Endothelial cell of umbilical vein (primary cell): ENCODE measurements at regions not wholly inside any gene's neighbourhood (a gene's known extent, or its start where the extent isn't known, plus 50 kb on each side); places are given as distances from the start of the nearest gene placed in this dataset.

Experiments used
- BruUV-seq: library from RNA; stranded (reverse); fragments of 400-500 nt; replicated peaks from 2 replicates; lab custom pipeline; 2021; lab: Mats Ljungman, UMichigan
- CTCF ChIA-PET: fragments of 300-600, 350-600 bp; sonication (Branson Sonifier 250); formaldehyde crosslinking; loops from one replicate; lab custom pipeline; 2021; ENCODE audit warnings: antibody characterized with exemption, inconsistent platforms; lab: Charles Lee
- POLR2A ChIA-PET: fragments of 300-600, 350-600 bp; sonication (Branson Sonifier 250); formaldehyde crosslinking; loops from one replicate; lab custom pipeline; 2021; ENCODE audit warnings: antibody characterized with exemption, inconsistent platforms; lab: Charles Lee
- DNase-seq: peaks from one replicate; pipeline ENCODE4 v3.0.0-alpha.2; 2011; ENCODE audit warnings: low read depth, low spot score
- FAIRE-seq: peaks from 2 replicates; lab custom pipeline; 2011; peaks lifted over from hg19 to GRCh38; lab: Jason Lieb, UNC
- H2AFZ ChIP-seq: 2 replicates; pipeline ENCODE4 v1.6.0; 2012; ENCODE audit warnings: low read depth, low read length, control low read depth, inconsistent platforms
- H3K27ac ChIP-seq: 2 replicates; pipeline ENCODE4 v1.5.1; 2011; ENCODE audit warnings: low read depth, mild to moderate bottlenecking, control low read depth, low read length, moderate library complexity; ENCODE audit not compliant: insufficient read depth
- H3K27me3 ChIP-seq, 2 experiments: 2 replicates each; pipeline versions ENCODE4 v1.6.0 to v1.6.1; 2011; ENCODE audit warnings: low read length in 2 of 2, mixed read lengths in 1 of 2; ENCODE audit not compliant: control insufficient read depth in 2 of 2, insufficient read depth in 2 of 2
- H3K36me3 ChIP-seq, 2 experiments: 2 replicates in 1 of 2; 3 replicates in 1 of 2; pipeline ENCODE4 v1.5.1; 2011; ENCODE audit warnings: low read length in 2 of 2, mild to moderate bottlenecking in 1 of 2, moderate library complexity in 1 of 2; ENCODE audit not compliant: control insufficient read depth in 2 of 2, insufficient read depth in 2 of 2; ENCODE audit errors: extremely low read depth in 1 of 2
- H3K4me1 ChIP-seq: 3 replicates; pipeline ENCODE4 v1.5.1; 2011; ENCODE audit warnings: mild to moderate bottlenecking, low read length; ENCODE audit not compliant: control insufficient read depth, insufficient read depth; ENCODE audit errors: extremely low read depth
- H3K4me2 ChIP-seq: 2 replicates; pipeline ENCODE4 v1.6.1; 2011; ENCODE audit warnings: low read length, control low read depth, mixed read lengths; ENCODE audit not compliant: insufficient read depth
- H3K4me3 ChIP-seq, 3 experiments: fragments of 200-600 bp in 1 of 3; sonication (generic), shearing (Covaris generic) in 1 of 3; replicated peaks in 1 of 3; 2 replicates each; pipeline ENCODE4 v1.5.1; 2011 to 2016; ENCODE audit warnings: control low read depth in 3 of 3, low read length in 3 of 3, mild to moderate bottlenecking in 2 of 3, inconsistent platforms in 1 of 3, low read depth in 1 of 3, moderate library complexity in 1 of 3; ENCODE audit not compliant: insufficient read depth in 1 of 3
- H3K79me2 ChIP-seq: 2 replicates; pipeline ENCODE4 v1.6.0; 2012; ENCODE audit warnings: low read length, inconsistent platforms; ENCODE audit not compliant: control insufficient read depth, insufficient read depth
- H3K9ac ChIP-seq: replicated peaks from 2 replicates; pipeline ENCODE3; 2011; ENCODE audit warnings: low read length, control low read depth; ENCODE audit not compliant: insufficient read depth; ENCODE audit errors: extremely low read depth
- H3K9me1 ChIP-seq: replicated peaks from 3 replicates; pipeline ENCODE4 v1.6.0; 2011; ENCODE audit warnings: mild to moderate bottlenecking, low read length; ENCODE audit not compliant: control insufficient read depth, insufficient read depth; ENCODE audit errors: extremely low read depth
- H3K9me3 ChIP-seq: replicated peaks from 2 replicates; pipeline ENCODE4 v1.5.1; 2012; ENCODE audit warnings: low read length, inconsistent platforms; ENCODE audit not compliant: control insufficient read depth, insufficient read depth
- H4K20me1 ChIP-seq: replicated peaks from 2 replicates; pipeline ENCODE3; 2011; ENCODE audit warnings: mild to moderate bottlenecking, low read length; ENCODE audit not compliant: control insufficient read depth, insufficient read depth; ENCODE audit errors: extremely low read depth
- EZH2 ChIP-seq: IDR thresholded peaks from 2 replicates; pipeline ENCODE4 v1.6.1; 2012; ENCODE audit warnings: borderline replicate concordance, low read depth, mild to moderate bottlenecking, moderate library complexity, low read length, inconsistent platforms; ENCODE audit not compliant: severe bottlenecking
- FOS ChIP-seq: IDR thresholded peaks from 2 replicates; pipeline ENCODE4 v1.6.1; 2011; ENCODE audit warnings: mild to moderate bottlenecking, low read length, moderate library complexity, borderline replicate concordance; ENCODE audit not compliant: insufficient read depth
- GATA2 ChIP-seq: IDR thresholded peaks from 2 replicates; pipeline ENCODE4 v1.7.0; 2011; ENCODE audit warnings: low read depth, mild to moderate bottlenecking, moderate library complexity, mixed read lengths, low read length; ENCODE audit not compliant: insufficient read length, insufficient read depth
- JUN ChIP-seq: IDR thresholded peaks from 2 replicates; pipeline ENCODE4 v1.6.1; 2011; ENCODE audit warnings: borderline replicate concordance, low read depth; ENCODE audit not compliant: insufficient read length, insufficient read depth
- MYC ChIP-seq: IDR thresholded peaks from one replicate; pipeline ENCODE4 v1.6.1; 2011; ENCODE audit warnings: mild to moderate bottlenecking, low read depth, low read length
- POLR2A ChIP-seq: IDR thresholded peaks from 2 replicates; pipeline ENCODE4 v1.6.1; 2012; ENCODE audit warnings: low read depth, mild to moderate bottlenecking, control low read depth, low read length
- POLR2AphosphoS5 ChIP-seq: IDR thresholded peaks from 2 replicates; pipeline ENCODE4 v1.6.1; 2012; ENCODE audit warnings: low read depth, mild to moderate bottlenecking, control low read depth, low read length, moderate library complexity; ENCODE audit not compliant: insufficient read depth
- dilution Hi-C: fragments of 300-500 bp; cut with MboI; formaldehyde crosslinking; loops from one replicate; pipeline ENCODE4 v1.15.0; 2019; ENCODE audit warnings: low sequenced_read_pairs; ENCODE audit not compliant: extremely low pct_ligation_motif_present
- intact Hi-C: fragments of 100-400 bp; cut with micrococcal nuclease; formaldehyde crosslinking; loops from one replicate; pipeline ENCODE4 v1.10.0; 2022
- TF ChIP-seq, protein P1 (sequence below), 2 donors: IDR thresholded peaks; 1 replicate in 1 of 2; 2 replicates in 1 of 2; pipeline ENCODE4 v1.5.1; 2011; ENCODE audit warnings: low read length in 2 of 2, mild to moderate bottlenecking in 2 of 2, moderate library complexity in 2 of 2, control low read depth in 1 of 2, inconsistent platforms in 1 of 2, low read depth in 1 of 2; ENCODE audit not compliant: insufficient read depth in 1 of 2; ENCODE audit errors: extremely low read depth in 1 of 2
- TF ChIP-seq, protein P2 (sequence below): IDR thresholded peaks from 2 replicates; pipeline ENCODE4 v1.6.1; 2011; ENCODE audit not compliant: insufficient read depth, insufficient read length

DNA sequence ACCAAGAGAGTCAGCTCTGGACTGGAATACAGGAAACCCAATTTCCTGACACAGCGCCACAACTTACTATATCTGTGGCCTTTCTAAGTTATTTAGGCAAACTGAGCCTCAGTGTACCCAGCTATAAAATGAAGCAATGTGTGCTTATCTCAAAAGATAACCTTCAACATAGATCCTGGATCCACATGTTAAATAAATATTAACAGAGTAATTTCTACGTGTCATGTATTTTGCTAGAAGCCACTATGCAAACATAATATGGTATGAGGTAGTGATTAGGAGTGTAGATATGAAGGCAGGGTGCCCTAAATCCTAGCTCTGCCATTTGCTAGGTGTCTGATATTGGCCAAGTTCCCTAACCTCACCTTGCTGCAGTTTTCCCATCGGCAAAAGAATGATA is 527.0 kb downstream of the RAB28 start:
- BruUV-seq: no TSS peak
- Histone ChIP-seq H3K9me1 (no peaks in the 10 kb centered on the region), H3K27me3 (no peaks in the 10 kb centered on the region), H3K9me3 (no peaks in the 10 kb centered on the region), H2AFZ (no peak overlapping the region), H3K9ac (no peak overlapping the region), H3K36me3 (no peaks in the 10 kb centered on the region), H4K20me1 (no peaks in the 10 kb centered on the region), H3K79me2 (no peaks in the 10 kb centered on the region), H3K27ac (no peak overlapping the region), H3K4me3 (no peak overlapping the region), H3K4me1 (no peaks in the 10 kb centered on the region), H3K4me2 (no peak overlapping the region)
- intact Hi-C loops (no loop called here), dilution Hi-C loops (no loop called here)
- TF ChIP-seq JUN (no peak), GATA2 (no peak), EZH2 (no peak), POLR2A (no peak), FOS (no peak), POLR2AphosphoS5 (no peak), MYC (no peak)
- TF ChIP-seq, protein P1, sequence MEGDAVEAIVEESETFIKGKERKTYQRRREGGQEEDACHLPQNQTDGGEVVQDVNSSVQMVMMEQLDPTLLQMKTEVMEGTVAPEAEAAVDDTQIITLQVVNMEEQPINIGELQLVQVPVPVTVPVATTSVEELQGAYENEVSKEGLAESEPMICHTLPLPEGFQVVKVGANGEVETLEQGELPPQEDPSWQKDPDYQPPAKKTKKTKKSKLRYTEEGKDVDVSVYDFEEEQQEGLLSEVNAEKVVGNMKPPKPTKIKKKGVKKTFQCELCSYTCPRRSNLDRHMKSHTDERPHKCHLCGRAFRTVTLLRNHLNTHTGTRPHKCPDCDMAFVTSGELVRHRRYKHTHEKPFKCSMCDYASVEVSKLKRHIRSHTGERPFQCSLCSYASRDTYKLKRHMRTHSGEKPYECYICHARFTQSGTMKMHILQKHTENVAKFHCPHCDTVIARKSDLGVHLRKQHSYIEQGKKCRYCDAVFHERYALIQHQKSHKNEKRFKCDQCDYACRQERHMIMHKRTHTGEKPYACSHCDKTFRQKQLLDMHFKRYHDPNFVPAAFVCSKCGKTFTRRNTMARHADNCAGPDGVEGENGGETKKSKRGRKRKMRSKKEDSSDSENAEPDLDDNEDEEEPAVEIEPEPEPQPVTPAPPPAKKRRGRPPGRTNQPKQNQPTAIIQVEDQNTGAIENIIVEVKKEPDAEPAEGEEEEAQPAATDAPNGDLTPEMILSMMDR (IDR thresholded peaks at IDR 0.05; ENCODE audit: extremely low read depth in 1 of 2, insufficient read depth in 1 of 2, low read depth in 1 of 2, low read length in 2 of 2): no peak
- TF ChIP-seq, protein P2, sequence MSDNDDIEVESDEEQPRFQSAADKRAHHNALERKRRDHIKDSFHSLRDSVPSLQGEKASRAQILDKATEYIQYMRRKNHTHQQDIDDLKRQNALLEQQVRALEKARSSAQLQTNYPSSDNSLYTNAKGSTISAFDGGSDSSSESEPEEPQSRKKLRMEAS: no peak
- POLR2A ChIA-PET: no interaction called here
- CTCF ChIA-PET: no interaction called here
- no peak for DNase-seq
- FAIRE-seq: no peak
